K562 (cell line): ENCODE measurements at regions not wholly inside any gene's neighbourhood (a gene's known extent, or its start where the extent isn't known, plus 50 kb on each side); places are given as distances from the start of the nearest gene placed in this dataset.

Experiments used
- ETS1 ChIP-seq: conservative IDR thresholded peaks from 2 replicates; pipeline ENCODE4 v1.6.1; 2011; ENCODE audit warnings: low read depth, mild to moderate bottlenecking, low read length; ENCODE audit not compliant: control insufficient read depth
- EWSR1 ChIP-seq: fragments of 450-650 bp; IDR thresholded peaks from 2 replicates; pipeline ENCODE4 v1.6.1; 2018; ENCODE audit warnings: borderline replicate concordance, mild to moderate bottlenecking, low read depth, moderate library complexity; ENCODE audit not compliant: partially characterized antibody
- FOS ChIP-seq: IDR thresholded peaks from 3 replicates; pipeline ENCODE4 v1.6.1; 2011; ENCODE audit not compliant: insufficient read length; ENCODE audit errors: extremely low read depth
- FOXA1 ChIP-seq: fragments of 450-650 bp; IDR thresholded peaks from 2 replicates; pipeline ENCODE4 v1.6.1; 2016; ENCODE audit warnings: mild to moderate bottlenecking, borderline replicate concordance
- HDAC6 ChIP-seq: IDR thresholded peaks from 2 replicates; pipeline ENCODE4 v1.6.1; 2012; ENCODE audit warnings: low read depth, mild to moderate bottlenecking, control low read depth, inconsistent platforms, low read length, moderate library complexity
- ZNF217 ChIP-seq: sonication (generic); formaldehyde crosslinking; IDR thresholded peaks from 2 replicates; pipeline ENCODE4 v1.8.0; 2022; ENCODE audit warnings: mild to moderate bottlenecking, missing genetic modification reagents
- TF ChIP-seq, protein P1 (sequence below), 3 experiments: IDR thresholded peaks in 2 of 3; conservative IDR thresholded peaks in 1 of 3; 2 replicates each; pipeline ENCODE4 v1.5.1; 2011 to 2012; ENCODE audit warnings: low read length in 3 of 3, mild to moderate bottlenecking in 3 of 3, control low read depth in 2 of 3, improper control_type of control experiment in 1 of 3, inconsistent platforms in 1 of 3, low read depth in 1 of 3, mixed read lengths in 1 of 3, moderate library complexity in 1 of 3; ENCODE audit not compliant: insufficient read depth in 2 of 3

DNA sequence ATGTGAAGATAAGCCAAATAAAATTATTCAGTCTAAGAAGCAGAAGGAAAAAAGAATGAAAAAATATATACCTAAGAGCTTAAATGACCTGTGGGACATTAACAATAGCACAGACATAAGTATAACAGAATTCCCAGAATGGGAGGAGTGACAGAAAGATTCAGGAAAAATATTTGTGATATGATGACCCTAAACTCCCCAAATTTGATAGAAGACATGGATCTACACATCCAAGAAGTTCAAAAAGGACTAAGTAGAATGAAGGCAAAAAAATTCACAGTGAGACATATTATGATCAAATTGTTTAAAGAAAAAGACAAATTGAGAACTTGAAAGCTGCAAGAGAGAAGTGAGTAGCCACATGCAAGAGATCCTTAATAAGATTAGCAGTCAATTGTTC, 211.4 kb upstream of the OR4E1 start:
- TF ChIP-seq FOXA1 (no peak), EWSR1 (no peak), FOS (no peak), ZNF217 (CRISPR knock-in tag) (no peak), HDAC6 (no peak), ETS1 (no peak)
- TF ChIP-seq, protein P1, sequence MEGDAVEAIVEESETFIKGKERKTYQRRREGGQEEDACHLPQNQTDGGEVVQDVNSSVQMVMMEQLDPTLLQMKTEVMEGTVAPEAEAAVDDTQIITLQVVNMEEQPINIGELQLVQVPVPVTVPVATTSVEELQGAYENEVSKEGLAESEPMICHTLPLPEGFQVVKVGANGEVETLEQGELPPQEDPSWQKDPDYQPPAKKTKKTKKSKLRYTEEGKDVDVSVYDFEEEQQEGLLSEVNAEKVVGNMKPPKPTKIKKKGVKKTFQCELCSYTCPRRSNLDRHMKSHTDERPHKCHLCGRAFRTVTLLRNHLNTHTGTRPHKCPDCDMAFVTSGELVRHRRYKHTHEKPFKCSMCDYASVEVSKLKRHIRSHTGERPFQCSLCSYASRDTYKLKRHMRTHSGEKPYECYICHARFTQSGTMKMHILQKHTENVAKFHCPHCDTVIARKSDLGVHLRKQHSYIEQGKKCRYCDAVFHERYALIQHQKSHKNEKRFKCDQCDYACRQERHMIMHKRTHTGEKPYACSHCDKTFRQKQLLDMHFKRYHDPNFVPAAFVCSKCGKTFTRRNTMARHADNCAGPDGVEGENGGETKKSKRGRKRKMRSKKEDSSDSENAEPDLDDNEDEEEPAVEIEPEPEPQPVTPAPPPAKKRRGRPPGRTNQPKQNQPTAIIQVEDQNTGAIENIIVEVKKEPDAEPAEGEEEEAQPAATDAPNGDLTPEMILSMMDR (IDR thresholded peaks at IDR 0.05 in 2 of 3, conservative IDR thresholded peaks at IDR 0.05 in 1 of 3; ENCODE audit: insufficient read depth in 2 of 3, low read depth in 1 of 3, low read length in 3 of 3) = no peak
